Lower leg skin (tissue), 3 donors: ENCODE measurements at regions not wholly inside any gene's neighbourhood (a gene's known extent, or its start where the extent isn't known, plus 50 kb on each side); places are given as distances from the start of the nearest gene placed in this dataset.

Experiments used
- CTCF ChIP-seq, 3 donors: fragments of 450-650 bp; IDR thresholded peaks; one replicate each; pipeline ENCODE4 v1.5.1; 2016; ENCODE audit warnings: antibody characterized with exemption in 3 of 3, mild to moderate bottlenecking in 3 of 3, moderate library complexity in 2 of 3
- POLR2A ChIP-seq, 2 donors: fragments of 450-650 bp; IDR thresholded peaks; one replicate each; pipeline ENCODE4 v1.6.1; 2016 to 2017; ENCODE audit warnings: antibody characterized with exemption in 2 of 2, mild to moderate bottlenecking in 1 of 2, moderate library complexity in 1 of 2

- no peak for TF ChIP-seq CTCF (IDR thresholded peaks at IDR 0.05)
- no peak for TF ChIP-seq POLR2A (IDR thresholded peaks at IDR 0.05)
These were observed 873.8 kb downstream of the SUCLG1 start for GRCh38 chr2:83585250-83585649.
